Cardiac muscle cell (in vitro differentiated cells and primary cell): ENCODE measurements at regions not wholly inside any gene's neighbourhood (a gene's known extent, or its start where the extent isn't known, plus 50 kb on each side); places are given as distances from the start of the nearest gene placed in this dataset.

Experiments used
- DNase-seq, 2 donors: peaks; one replicate each; pipeline versions ENCODE4 v3.0.0 to v3.0.0-alpha.2; 2010 to 2017; ENCODE audit warnings: low read depth in 1 of 2, low spot score in 1 of 2
- H3K27ac ChIP-seq: fragments of 200-600 bp; sonication (generic); 2 replicates; pipeline ENCODE4 v1.5.1; 2016
- H3K27me3 ChIP-seq: fragments of 200-600 bp; sonication (generic); 2 replicates; pipeline ENCODE4 v1.6.0; 2016; ENCODE audit warnings: control low read depth
- H3K36me3 ChIP-seq: fragments of 200-600 bp; sonication (generic); 2 replicates; pipeline ENCODE4 v1.5.1; 2016; ENCODE audit warnings: control low read depth
- H3K4me1 ChIP-seq: fragments of 200-600 bp; sonication (generic); 2 replicates; pipeline ENCODE4 v1.8.1; 2017; ENCODE audit warnings: low read depth, mild to moderate bottlenecking, mixed run types
- H3K4me3 ChIP-seq: fragments of 200-600 bp; sonication (generic); 2 replicates; pipeline ENCODE4 v1.5.1; 2016; ENCODE audit warnings: mild to moderate bottlenecking
- H3K9me3 ChIP-seq: fragments of 200-600 bp; sonication (generic); 2 replicates; pipeline ENCODE4 v1.5.1; 2017; ENCODE audit warnings: low read depth, mild to moderate bottlenecking, control low read depth
- CTCF ChIP-seq: IDR thresholded peaks from 2 replicates; pipeline ENCODE4 v1.5.1; 2012; ENCODE audit warnings: low read depth, mild to moderate bottlenecking, low read length

GRCh38 chr5:5037674-5038073, 102.5 kb upstream of the ADAMTS16 start:
- H3K9me3 ChIP-seq = no peaks in the 10 kb centered on the region
- H3K36me3 ChIP-seq = no peaks in the 10 kb centered on the region
- no peak for DNase-seq
- TF ChIP-seq CTCF = no peak
- no peak overlapping the region for H3K27ac ChIP-seq
- no peaks in the 10 kb centered on the region for H3K27me3 ChIP-seq
- no peaks in the 10 kb centered on the region for H3K4me1 ChIP-seq
- no peak overlapping the region for H3K4me3 ChIP-seq

GRCh38 chr5:5039918-5040317, 100.2 kb upstream of the ADAMTS16 start:
- no peak for TF ChIP-seq CTCF
- Histone ChIP-seq H3K27ac (no peak overlapping the region), H3K4me1 (no peaks in the 10 kb centered on the region), H3K4me3 (no peak overlapping the region), H3K27me3 (no peaks in the 10 kb centered on the region), H3K9me3 (no peaks in the 10 kb centered on the region), H3K36me3 (no peaks in the 10 kb centered on the region)
- DNase-seq = no peak

- Histone ChIP-seq H3K36me3 (no peaks in the 10 kb centered on the region), H3K27ac (no peak overlapping the region), H3K4me3 (no peak overlapping the region), H3K27me3 (no peaks in the 10 kb centered on the region), H3K9me3 (no peaks in the 10 kb centered on the region), H3K4me1 (no peaks in the 10 kb centered on the region)
- DNase-seq = no peak
- no peak for TF ChIP-seq CTCF
Measured at GRCh38 chr5:5040712-5041111, 99.4 kb upstream of the ADAMTS16 start.

GRCh38 chr5:5042806-5043205, 97.3 kb upstream of the ADAMTS16 start:
- Histone ChIP-seq H3K9me3 (no peaks in the 10 kb centered on the region), H3K4me1 (no peaks in the 10 kb centered on the region), H3K36me3 (no peaks in the 10 kb centered on the region), H3K4me3 (no peak overlapping the region), H3K27ac (no peak overlapping the region), H3K27me3 (no peaks in the 10 kb centered on the region)
- TF ChIP-seq CTCF = no peak
- DNase-seq = no peak

GRCh38 chr5:5043346-5043745, 96.8 kb upstream of the ADAMTS16 start:
- no peaks in the 10 kb centered on the region for H3K4me1 ChIP-seq
- DNase-seq = no peak
- H3K9me3 ChIP-seq = no peaks in the 10 kb centered on the region
- H3K27ac ChIP-seq = no peak overlapping the region
- no peaks in the 10 kb centered on the region for H3K27me3 ChIP-seq
- no peak for TF ChIP-seq CTCF
- H3K4me3 ChIP-seq = no peak overlapping the region
- H3K36me3 ChIP-seq = no peaks in the 10 kb centered on the region

GRCh38 chr5:5044247-5044840, 95.8 kb upstream of the ADAMTS16 start:
- Histone ChIP-seq H3K4me3 (no peak overlapping the region), H3K27me3 (no peaks in the 10 kb centered on the region), H3K9me3 (no peaks in the 10 kb centered on the region), H3K4me1 (no peaks in the 10 kb centered on the region), H3K27ac (no peak overlapping the region), H3K36me3 (no peaks in the 10 kb centered on the region)
- no peak for DNase-seq
- no peak for TF ChIP-seq CTCF
